ENCODE measurements at regions not wholly inside any gene's neighbourhood (a gene's known extent, or its start where the extent isn't known, plus 50 kb on each side); places are given as distances from the start of the nearest gene placed in this dataset.

DNA sequence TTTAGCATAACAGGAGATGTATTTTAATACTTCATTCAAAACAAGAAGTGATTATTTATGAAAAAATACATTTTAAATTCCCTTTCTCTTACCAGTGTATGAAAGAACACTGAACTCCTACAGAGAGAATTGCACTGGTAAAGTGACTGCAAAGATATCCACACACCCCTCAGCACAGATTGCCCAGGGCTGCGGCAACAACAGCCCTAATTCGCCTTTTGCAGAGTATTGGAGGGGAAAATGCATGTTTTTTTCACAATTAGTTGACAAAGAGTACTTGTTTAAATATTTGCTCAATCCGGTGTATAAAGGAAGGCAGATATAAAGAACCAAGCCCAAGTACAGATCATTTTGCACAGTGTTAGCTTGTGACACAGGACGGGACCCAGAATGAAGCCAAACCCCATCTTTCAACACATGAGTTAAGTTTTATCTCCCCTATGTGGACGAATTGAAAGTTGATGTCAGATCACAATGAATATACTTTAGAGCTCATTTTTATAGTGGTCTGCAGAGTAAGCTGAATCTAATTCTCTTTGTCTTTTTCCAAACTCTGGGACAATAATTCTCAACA is 551.4 kb upstream of the IGFBP7 start:
- DNase-seq: no peak

DNA sequence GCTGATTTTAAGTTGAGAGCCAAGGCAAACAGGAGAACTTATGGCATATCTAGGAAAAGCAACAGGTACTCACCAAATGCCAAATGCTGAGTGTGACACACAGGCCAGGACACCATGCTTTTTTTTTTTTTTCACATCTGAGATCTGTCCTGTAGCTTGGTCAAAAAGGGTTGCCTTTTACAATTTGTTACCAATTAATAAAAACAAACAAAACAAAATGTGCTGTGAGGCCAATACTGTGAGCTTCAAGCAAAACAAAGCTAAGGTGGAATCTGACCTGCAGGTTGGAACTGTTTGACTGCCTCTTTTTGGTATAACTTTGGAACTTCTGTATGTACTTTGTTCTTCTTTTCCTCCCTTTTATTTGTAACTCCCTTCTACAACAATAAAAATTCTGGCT is 548.5 kb upstream of the IGFBP7 start:
- DNase-seq: no peak

DNA sequence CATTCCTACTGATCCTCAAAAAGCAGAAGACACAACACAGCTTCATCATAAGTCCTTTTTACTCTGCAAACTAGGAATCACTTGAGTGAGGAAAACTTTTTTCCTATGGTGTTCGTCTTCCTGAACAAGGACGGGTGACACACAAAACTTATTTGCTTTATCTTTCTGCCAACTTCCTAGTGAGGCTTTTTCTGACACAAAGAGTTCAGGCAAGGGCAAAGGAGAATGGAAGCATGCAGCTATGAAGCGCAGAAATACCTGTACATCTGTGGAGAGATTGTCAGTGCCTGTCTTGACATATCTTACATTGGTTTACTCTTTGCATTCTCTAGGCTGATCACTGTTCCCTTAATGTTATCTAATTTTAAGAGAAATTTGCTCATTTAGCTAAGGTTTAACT is 548.0 kb upstream of the IGFBP7 start:
- no peak for DNase-seq

DNA sequence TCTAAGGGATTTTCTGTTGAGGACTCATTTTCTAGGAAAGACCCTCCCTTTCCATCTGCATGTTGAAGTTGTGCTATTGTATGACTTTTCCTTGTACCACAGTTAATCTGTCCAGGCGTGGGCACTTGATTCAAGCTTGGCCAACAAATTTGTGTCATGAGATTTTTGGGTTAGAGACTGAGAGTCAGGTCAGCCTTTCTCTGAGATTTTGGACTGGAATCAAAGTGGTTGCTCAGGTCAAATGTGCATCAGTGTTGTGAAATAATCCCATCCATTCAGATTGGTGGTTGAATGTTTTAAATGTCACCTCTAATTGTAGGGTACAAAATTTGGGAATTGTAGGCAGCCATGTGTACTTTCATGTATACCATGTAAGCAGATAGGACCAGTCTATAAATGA is 545.2 kb upstream of the IGFBP7 start:
- no peak for DNase-seq

DNA sequence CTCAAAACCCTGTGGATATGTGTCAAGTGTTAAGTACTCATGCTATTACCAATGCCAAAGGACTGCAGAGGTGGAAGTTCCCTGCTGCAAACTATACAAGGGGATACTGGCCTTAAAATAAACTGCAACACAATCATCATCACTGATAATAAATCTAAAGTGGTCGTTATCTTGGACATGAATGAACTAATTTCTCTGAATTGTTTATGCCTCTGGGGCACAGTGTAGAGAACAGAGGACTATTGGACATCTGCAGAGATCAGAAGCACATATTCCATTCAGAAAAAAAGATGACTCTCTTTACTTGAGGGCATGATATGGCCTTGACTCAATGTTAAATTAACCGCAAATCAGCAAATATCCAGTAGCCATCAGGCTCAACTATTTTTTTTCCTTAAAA is 542.6 kb upstream of the IGFBP7 start:
- no peak for DNase-seq

DNA sequence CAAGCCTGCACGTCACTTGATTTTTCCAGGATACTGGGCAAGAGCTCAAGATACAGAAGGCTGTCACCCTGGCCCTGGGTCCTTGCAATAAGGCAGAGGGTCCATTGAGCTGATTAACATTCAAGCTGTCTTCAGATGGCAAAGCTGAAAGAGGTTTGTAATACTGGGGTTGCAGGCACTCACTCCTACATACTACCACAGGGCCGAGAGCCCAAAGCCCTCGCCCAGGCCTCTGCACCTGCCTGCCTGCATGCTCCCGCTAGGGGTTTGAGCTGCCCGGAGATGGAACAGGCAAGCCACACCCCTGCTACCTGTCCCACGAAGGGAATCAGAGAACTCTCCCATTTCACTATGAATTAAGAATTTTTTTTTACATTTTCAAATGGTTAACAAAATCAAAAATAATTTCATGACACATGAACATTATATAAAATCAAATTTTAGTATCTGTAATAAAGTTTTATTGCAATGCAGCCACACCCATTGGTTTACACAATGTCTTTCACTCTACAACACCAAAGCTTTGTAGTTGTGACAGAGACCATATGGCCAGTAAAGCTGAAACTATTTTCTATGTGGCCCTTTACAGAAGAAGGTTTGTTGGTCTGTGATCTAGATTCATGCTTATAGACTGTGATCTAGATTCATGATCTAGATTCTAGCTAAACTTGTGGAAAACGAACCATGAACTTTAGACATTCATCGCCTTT is 530.4 kb upstream of the IGFBP7 start:
- DNase-seq: no peak

DNA sequence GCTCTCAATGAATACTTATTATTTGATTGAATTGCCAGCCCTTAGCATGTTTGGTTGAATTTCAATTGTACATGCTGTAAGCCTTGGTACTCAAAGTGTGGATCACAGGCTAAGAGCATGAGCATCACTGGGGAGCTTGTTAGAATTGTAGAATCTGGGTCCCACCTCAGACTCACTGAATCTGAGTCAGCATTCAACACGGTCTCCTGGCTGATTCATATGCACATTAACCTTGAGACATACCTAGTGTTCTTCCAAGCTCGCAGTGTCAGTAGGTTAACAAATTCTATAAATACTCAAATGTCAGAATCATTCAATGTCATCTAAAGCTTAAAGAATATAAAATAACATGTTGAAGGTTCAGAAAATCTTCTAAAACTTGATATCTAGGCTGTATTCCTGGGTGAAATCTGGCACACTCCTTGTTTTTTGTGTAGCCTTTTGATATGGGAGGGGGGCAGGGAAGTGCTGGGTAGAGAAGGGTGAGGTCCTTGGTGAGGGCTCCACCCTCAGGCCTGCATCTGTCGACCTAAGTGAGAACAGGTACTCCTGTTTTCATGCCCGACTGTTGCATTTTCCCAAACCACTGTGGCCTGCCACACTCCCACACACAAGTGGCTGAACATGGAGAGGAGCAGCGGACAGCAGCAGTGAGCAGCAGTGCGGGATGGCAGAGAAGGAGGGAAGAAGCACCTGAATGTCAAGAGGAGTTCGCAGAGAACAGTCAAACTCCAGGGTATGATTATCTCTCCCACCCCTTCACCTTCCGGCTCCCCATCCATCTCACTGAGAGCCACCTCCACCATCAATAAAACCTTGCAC is 529.6 kb upstream of the IGFBP7 start:
- DNase-seq: no peak

DNA sequence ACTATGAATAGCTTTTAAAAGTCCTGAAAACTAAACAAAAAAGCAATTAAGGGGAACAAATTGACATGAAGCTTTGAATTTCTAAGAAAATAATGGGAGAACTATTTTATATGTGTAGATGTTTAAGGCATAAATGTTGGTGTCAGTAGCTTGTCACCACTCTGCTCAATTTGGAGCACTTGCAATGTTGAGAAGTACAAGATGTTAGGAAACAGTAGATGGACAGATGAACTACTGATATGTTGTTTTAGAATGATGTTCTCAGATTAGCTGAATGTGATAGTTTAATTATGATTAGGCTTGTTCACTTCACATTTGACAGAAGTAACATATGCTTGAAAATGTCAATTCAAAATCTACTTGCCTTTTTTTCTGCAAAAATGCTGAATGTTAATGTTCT is 525.7 kb upstream of the IGFBP7 start:
- DNase-seq: no peak

DNA sequence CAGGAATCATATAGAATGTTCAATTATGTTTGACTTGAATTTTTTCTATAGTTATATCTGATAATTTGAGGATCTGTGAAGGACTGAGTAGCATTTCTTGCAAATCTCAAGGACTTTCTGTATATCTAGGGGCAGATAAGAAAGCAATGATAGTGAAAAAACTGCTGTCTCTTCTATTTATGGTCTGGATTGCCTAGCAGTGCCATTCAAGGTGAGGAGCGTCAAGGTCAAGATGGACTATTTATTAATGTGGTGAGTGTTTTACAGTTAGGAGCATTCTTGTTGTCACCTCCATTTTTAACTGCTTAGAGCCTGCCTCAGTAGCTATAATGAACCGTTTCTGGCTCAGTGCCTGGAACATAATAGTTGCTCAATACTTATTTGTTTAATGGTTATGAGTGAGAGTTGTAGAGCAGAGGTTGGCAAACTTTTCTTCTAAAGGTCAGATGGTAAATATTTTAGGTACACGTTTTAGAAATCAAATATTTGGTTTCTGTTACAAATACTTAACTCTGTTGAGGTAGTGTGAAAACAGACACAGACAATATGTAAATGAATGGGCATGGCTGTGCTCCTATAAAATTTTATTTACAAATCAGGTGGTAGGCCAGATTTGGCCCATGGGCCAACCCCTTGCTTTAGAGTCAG is 523.2 kb upstream of the IGFBP7 start:
- DNase-seq: no peak

DNA sequence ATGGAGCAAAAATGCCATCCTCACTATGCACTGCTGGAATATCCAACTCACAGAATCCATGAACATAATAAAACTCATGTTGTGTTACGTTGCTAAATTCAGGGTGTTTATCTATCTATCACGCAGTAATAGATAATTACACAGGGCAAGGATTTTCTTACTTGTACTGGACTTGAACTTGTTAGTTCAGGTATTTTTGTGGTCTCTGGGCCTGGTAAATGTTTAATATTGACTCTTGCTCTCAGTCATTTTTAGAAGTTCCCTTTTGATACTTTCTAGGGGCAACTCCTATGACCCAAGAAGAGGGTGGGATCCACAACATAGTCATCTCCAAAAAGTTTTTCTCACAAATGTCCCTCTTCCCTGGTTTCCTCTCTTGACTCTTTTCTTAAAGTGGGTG is 522.4 kb upstream of the IGFBP7 start:
- DNase-seq: no peak

DNA sequence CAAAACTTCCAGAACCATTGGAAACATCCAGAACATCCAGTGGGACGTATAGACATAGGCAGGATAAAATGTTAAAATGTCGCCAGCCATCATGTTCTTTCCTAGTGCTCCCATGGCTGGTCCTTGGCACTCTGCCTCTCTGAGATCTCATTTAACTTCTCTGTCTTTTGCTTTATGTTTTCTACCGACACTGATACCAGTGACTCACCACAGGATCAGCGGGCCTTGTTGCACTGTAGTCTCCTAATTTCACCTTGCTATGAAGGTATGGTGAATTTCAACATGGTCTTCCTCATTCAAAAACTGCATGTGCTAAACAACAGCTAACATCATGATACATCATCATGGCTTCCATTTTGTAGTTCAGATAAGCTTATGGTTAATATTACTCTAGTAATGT is 521.0 kb upstream of the IGFBP7 start:
- no peak for DNase-seq

DNA sequence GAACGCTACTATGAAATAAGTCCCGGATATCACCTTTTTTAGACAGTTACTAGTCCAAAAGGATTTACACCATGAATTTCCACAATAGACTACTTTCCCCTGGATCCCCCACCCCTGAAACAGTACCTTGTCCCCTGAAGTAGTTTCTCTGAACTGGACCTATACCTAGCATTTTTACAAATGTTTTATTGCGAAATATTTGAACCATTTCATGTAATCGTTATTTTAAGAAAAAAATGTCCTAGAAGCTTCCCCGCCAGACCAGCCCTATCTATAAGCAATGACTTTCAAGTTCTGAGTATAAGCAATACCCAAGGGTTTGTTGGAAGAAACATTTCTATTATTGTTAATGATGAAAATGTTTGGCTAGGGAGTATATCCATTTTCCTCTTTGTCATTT is 517.8 kb upstream of the IGFBP7 start:
- no peak for DNase-seq

DNA sequence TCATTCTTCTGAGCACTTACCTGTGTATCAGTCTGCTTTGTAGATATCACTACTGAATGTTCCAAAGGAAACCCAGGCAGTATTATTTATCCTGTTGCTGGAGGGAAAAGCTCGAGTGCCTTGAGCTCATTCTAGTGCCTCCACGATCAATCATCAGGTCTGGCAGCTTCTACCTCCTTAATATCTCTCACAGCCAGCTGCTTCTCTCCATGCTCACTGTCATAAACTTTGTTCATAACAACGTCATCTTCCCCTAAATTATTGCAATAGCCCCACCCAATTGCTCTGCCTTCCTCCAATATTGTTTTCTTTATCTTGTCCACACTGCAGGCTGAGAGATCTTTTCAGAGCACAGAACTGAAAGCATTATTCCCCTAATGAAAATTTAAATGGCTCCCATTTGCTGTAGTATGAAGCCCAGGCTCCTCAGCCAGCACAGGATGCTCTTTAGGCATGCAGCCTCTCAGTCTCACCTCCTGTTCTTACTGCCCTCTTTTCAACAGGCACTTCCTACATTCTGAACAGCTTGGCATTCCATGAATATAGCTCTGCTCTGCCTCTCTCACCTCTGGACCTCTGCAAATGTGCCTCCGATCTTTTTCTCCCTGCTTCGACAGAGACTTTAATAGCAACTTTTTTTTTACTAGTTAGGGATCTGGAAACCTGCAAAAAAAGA is 504.2 kb upstream of the IGFBP7 start:
- no peak for DNase-seq

DNA sequence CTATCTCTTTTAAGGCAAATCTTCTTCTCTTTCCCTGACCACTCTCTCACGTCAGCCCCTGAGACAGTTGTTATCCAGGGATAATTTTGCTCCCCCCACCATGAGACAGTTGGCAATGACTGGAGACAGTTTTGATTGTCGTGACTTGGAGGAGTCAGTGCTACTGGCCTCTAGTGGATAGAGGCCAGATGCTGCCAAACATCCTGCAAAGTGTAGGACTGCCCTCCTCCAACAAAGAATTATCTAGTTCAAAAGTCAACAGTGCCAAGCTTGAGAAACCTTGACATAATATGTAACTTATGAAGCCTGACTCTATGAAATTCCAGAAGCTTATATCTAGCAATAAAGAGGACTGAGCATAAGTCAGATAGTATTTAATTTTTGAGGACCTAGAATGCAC is 502.1 kb upstream of the IGFBP7 start:
- no peak for DNase-seq

DNA sequence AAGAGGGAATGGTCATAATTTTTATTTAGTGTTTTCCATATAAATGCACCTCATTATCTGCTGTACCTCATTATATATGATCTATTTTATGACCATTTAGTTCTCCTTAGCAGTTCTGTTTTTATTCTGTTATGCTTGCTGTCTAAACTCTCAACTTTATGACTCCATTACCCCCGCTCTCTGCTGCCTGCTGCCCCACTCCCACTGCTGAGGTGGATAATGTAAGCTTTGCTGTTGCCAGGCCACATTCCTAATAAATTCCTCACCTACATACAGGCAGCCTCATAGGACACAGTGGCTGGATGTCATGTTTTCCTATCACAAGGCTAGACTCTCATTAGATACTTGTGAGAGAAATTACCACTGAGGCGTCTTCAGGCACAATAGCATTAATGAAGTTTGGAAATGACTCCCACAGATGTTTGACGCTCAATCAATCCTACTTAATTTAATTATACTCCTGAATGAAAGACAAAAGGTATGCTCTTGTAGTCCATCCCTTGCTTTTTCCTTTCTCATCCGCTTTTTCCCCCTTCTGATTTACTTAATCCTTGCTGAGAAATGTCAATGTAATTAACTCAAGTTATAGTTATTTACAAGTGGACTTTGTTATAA is 497.5 kb upstream of the IGFBP7 start:
- no peak for DNase-seq

DNA sequence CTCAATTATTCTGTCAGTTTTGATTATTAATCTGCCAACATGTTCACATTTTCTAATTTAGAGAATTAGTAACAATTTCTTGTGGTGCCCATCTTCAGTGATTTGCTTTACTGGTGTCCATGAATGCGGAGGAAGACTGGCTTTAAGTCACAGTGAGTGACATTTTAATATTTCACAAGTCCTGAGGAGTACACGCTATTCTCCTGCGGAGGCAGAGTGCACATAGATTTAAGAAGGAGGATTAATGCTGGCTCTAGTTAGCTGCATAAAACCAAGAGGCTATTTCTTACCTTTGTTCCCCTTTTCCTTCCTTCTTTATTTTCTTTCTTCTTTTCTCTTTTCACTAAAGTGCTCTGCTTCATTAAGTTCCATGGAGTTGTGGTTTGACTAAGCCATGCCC is 495.2 kb upstream of the IGFBP7 start:
- no peak for DNase-seq

DNA sequence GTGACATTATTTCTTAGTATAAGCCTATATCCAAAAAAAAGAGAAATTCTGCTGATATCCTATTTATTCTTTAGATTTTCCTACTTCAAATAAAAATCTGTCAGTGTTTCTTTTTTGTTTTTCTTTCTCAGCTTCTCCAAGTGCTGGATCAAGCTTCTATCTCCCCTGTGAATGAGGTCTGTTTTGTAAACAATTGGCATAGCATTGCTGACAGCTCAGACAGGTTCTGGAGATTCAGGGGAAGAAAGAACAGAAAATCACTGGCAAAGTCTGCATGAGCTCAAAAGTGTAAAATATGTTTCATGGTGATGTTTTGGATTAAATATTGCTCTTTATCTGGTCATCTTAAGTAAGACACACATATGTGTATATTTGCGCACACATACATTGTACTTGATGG is 492.0 kb upstream of the IGFBP7 start:
- DNase-seq: no peak

DNA sequence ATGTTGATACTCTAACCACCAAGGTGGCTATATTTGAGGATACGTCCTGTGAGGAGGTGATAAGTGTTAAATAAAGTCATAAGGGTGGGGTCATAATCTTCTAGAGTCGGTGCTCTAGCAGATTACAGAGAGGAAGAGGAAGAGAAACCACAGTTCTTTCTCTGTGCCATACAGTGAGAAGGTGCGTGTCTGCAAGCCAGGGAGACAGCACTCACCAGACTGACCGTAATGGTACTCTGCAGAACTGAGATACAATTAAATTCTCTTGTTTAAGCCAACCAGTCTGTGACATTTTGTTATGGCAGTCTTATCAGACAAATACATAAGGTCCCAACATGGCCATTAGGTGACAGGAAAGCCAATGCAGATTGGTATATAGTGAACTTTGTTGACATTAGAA is 480.9 kb upstream of the IGFBP7 start:
- DNase-seq: no peak

DNA sequence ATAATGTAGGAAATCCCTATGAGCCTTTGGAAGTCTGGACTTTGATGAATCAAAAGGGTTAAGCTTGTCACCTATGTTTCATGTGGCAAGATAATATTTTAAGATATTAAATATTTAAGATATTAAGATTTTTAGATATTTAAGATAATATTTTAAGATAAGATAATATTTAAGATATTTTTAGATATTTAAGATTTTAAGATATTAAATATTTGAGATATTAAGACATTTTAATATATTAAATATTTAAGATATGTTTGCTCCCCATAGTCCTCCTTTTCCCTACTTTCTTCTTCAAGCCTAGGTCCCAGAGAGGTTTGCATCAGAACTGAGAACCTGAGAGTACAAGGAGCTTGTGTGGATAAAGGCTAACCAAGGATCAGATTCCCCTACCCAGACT is 478.4 kb upstream of the IGFBP7 start:
- no peak for DNase-seq

DNA sequence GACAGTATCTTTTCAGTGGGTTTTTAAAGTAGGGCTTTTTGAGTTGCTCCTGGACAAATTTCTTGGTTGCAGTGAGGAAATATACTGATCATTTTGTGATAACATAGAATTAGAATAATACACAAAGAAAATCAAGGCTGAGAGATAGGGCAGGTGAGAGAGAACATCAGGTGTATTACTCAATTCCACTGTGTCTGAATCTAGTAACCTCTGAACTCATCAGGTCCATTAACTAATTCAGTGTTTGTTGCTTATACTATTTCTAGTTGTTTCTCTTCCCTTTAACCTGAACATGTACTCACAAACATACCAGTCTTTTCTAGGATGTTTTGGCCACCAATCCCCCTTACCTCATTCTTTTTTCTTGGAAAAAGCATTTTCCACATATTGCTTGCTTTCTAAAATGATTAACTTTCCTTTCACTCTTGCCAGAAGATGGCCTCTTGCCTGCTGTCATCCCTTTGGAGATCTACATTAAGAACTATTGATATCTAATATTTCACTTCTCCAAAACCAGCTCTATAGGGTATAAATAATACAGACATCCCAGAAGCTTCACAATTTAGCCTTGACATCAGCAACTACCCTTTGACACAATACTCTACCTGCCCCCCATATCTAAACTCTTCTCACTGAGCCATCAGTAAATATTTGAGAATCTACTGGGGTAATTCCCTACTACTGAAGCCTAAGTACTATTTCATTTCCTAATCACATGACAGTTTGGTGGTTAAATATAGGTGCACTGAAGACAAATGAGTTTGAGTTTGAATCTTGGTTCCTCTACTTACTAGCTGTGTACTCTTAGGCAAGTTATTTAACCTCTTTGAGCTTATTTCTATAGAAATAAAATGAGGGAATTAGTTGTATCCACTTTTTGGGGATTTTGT is 470.8 kb upstream of the IGFBP7 start:
- DNase-seq: no peak

DNA sequence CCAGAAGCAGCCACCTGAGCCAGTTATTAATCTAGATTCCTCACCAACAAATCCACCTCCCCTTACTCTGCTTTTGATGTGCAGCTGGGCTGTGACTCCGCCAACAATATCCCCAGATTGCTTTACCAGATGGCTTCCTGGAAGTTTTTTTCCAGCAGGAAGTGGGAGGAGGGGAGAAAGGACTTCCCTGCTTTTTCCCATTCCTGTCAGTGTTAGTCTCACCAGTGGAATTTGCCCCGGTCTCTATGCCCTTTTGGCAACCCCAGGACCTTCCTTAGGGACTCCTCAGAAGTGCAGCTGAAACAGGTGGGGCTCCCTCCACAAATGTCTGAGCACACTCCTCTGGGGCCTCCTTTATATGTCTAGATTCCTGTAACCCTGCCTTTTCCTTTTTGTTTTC is 465.2 kb upstream of the IGFBP7 start:
- DNase-seq: no peak

Data from CD4-positive, alpha-beta T cell treated with Interleukin-17A for 1 hour (primary cell).